GM06990 (cell line): ENCODE measurements at regions not wholly inside any gene's neighbourhood (a gene's known extent, or its start where the extent isn't known, plus 50 kb on each side); places are given as distances from the start of the nearest gene placed in this dataset.

ENCODE experiments used
- DNase-seq: peaks from one replicate; pipeline ENCODE4 v3.0.0-alpha.2; 2011; ENCODE audit not compliant: insufficient read length; ENCODE audit errors: extremely low read depth
- H3K27me3 ChIP-seq: replicated peaks from 2 replicates; pipeline ENCODE4 v1.6.0; 2011; ENCODE audit warnings: low read length; ENCODE audit not compliant: control insufficient read depth, insufficient read depth
- H3K36me3 ChIP-seq: 2 replicates; pipeline ENCODE4 v1.5.1; 2011; ENCODE audit warnings: low read length; ENCODE audit not compliant: control insufficient read depth, insufficient read depth
- H3K4me3 ChIP-seq: replicated peaks from 2 replicates; pipeline ENCODE4 v1.5.1; 2011; ENCODE audit warnings: low read depth, mild to moderate bottlenecking, control low read depth, low read length
- TF ChIP-seq, protein P1 (sequence below): IDR thresholded peaks from 2 replicates; pipeline ENCODE4 v1.5.1; 2011; ENCODE audit warnings: low read length, control low read depth, mild to moderate bottlenecking, inconsistent platforms; ENCODE audit not compliant: insufficient read depth, poor library complexity, severe bottlenecking

DNA sequence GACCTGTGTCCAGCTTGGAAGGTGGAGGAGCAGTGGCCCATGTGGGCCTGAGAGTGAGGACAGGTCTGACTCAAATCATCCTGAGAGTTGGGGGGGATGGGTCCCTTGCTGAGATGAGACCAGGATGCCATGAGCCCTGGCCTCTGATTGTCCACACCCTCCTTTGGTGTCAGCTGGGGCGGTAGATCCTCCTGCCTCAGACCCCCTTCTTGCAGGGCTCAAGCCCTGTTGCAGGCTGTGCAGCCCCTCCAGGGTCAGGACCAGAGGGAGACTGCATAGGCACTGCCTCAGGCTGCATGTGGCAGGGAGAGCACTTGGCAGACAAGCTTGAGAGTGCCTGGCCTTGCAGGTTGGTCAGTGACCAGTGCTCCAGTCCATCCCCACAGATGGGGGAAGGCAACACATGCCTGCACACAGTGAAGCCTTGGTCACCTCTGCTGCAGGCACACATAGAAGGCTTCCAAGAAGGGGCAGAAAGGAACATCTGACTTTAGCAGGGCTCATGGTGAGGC, 82.2 kb upstream of the ACTRT2 start:
- Histone ChIP-seq H3K4me3 (no peak overlapping the region), H3K27me3 (no peaks in the 10 kb centered on the region), H3K36me3 (no peaks in the 10 kb centered on the region)
- DNase-seq, result no peak
- TF ChIP-seq, protein P1, sequence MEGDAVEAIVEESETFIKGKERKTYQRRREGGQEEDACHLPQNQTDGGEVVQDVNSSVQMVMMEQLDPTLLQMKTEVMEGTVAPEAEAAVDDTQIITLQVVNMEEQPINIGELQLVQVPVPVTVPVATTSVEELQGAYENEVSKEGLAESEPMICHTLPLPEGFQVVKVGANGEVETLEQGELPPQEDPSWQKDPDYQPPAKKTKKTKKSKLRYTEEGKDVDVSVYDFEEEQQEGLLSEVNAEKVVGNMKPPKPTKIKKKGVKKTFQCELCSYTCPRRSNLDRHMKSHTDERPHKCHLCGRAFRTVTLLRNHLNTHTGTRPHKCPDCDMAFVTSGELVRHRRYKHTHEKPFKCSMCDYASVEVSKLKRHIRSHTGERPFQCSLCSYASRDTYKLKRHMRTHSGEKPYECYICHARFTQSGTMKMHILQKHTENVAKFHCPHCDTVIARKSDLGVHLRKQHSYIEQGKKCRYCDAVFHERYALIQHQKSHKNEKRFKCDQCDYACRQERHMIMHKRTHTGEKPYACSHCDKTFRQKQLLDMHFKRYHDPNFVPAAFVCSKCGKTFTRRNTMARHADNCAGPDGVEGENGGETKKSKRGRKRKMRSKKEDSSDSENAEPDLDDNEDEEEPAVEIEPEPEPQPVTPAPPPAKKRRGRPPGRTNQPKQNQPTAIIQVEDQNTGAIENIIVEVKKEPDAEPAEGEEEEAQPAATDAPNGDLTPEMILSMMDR, result no peak

DNA sequence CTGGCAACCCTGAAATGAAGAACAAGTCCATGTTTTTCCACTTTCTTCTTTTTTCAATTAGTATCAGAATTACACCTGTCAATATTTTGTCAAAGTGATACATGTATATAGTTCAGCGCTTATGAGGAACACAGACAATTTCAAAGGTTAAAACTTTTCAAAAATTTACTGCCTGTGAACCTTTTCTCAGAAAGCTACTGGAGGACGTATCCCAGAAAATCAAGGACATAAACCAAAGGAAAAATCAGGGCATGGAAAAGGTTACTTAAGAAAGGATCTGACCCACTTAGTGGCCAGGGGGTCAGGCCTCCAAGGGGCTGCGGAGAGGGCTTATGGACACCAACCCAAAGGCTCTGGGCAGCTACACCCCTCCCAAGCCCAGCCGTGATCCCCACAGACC, 81.1 kb upstream of the ACTRT2 start:
- Histone ChIP-seq H3K27me3 (no peaks in the 10 kb centered on the region), H3K4me3 (no peak overlapping the region), H3K36me3 (no peaks in the 10 kb centered on the region)
- TF ChIP-seq, protein P1, result no peak
- no peak for DNase-seq

DNA sequence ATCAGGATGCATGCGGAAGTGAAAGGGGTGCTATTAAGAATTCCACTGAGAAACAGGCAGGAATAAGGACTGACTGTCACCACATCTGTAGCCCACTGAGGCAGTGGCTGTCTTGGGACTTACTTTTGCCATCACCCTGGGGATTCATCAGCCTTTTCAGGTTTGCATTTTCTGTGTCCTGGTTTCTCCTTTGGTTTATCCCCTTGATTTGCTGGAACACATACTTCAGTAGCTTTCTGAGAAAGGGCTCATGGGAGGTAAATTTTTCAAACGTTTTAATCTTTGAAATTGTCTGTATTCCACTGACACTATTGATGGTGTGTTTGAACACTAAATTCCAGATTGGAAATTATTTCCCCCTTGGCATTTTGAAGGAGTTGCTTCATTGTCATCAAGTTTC, 80.2 kb upstream of the ACTRT2 start:
- H3K4me3 ChIP-seq, result no peak overlapping the region
- H3K27me3 ChIP-seq, result no peaks in the 10 kb centered on the region
- no peaks in the 10 kb centered on the region for H3K36me3 ChIP-seq
- no peak for DNase-seq
- TF ChIP-seq, protein P1, result no peak

DNA sequence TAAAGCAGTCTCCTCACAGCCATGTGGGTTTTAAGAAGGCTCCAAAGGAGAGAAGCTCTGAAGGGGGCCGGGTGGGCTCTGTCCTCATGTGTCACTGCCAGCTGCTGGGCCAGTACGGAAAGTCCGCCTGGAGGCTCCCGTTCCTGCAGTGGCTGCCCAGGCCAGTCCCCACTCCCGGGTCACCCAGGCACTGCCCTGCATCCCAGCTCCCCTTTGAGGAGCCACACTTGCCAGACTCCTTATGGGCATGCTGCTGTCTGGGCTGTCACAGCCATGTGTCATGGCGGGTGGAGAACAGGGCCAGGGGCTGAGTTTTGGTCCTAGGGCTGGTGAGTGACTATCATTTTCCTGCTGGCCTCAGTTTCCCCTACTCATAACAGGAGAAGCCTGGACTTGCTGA, 79.4 kb upstream of the ACTRT2 start:
- H3K4me3 ChIP-seq, result no peak overlapping the region
- H3K27me3 ChIP-seq, result no peaks in the 10 kb centered on the region
- DNase-seq, result no peak
- no peaks in the 10 kb centered on the region for H3K36me3 ChIP-seq
- TF ChIP-seq, protein P1, result no peak

DNA sequence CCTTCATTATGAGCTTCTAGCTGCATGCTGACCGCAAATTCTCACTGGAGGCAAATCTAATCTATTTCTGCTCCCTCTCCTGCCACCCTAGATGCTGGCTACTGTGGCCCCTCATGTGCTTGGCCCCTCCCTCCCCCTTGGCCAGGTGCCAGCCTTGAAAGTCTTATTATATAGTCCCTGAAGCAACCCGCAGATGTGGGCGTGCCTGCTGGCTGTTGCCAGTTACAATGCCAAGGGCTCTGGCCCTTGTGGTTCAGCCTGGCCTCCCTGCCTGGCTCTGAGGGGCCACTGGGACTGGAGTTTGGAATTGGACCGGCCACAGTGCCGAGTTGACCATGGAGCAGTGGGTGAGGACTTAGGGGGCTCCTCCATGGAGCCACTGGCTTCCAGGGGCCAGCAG, 78.9 kb upstream of the ACTRT2 start:
- no peaks in the 10 kb centered on the region for H3K27me3 ChIP-seq
- TF ChIP-seq, protein P1, result no peak
- no peaks in the 10 kb centered on the region for H3K36me3 ChIP-seq
- H3K4me3 ChIP-seq, result no peak overlapping the region
- DNase-seq, result no peak

DNA sequence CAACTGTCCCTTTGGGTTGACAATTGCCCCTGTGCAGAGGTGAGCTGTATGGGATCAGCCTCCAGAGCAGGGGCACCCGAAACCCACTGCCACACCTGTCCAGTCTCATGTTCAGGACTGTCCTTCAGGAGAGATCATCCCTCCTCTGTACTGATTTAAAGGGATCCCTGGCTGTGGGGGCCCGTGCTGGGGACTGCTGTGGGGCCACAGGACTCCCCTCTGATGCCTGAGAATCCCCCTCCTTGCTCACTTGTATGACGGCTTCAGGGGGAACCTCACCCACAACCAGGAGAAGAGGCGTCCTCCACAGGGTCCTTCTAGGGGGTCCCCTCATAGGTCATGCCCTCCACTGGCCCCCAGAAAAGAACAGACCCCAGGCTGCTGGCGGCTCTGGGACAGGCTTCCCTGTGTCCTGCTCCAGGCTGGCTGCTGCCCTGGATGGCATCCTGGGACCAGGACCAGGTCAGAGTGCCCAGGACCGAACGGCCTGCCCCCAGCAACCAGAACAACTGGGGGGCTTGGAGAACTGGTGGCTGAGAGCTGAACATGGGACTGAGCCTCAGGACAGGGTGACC, 77.5 kb upstream of the ACTRT2 start:
- no peak overlapping the region for H3K4me3 ChIP-seq
- TF ChIP-seq, protein P1, result no peak
- DNase-seq, result no peak
- H3K36me3 ChIP-seq, result no peaks in the 10 kb centered on the region
- no peaks in the 10 kb centered on the region for H3K27me3 ChIP-seq
